NOMO-1 treated with DMSO at 0.1 percent for 48 hours (cell line): ENCODE measurements at regions not wholly inside any gene's neighbourhood (a gene's known extent, or its start where the extent isn't known, plus 50 kb on each side); places are given as distances from the start of the nearest gene placed in this dataset.
A peak's percentile ranks its signal among the peaks of the same experiment; 100 is the strongest.

Experiments used
- DNase-seq: peaks from one replicate; lab custom pipeline; 2025; ENCODE audit not compliant: unreplicated experiment; lab: John Stamatoyannopoulos, UW

- DNase-seq, result no peak
Measured at GRCh38 chr10:88023676-88024075, 160.3 kb downstream of the PTEN start.

DNA sequence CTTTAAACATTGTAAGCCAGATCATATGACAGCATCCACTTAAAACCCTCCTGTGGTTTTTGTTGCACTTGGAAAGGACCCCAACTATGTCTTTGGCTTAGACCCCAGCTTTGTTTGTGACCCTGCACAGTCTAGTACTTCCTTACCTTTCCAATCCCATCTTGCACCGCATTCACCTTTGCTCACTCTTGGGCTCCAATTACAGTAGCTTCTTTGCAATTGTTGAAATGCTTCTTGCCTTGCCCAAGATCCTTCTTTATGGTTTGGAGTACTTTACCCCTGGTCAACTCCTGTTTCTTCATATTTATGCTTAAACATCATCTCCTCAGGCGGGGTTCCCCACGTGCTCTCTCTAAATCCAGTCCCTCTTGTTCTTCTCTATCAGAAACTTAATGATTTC lies 162.6 kb downstream of the PTEN start:
- no peak for DNase-seq

DNA sequence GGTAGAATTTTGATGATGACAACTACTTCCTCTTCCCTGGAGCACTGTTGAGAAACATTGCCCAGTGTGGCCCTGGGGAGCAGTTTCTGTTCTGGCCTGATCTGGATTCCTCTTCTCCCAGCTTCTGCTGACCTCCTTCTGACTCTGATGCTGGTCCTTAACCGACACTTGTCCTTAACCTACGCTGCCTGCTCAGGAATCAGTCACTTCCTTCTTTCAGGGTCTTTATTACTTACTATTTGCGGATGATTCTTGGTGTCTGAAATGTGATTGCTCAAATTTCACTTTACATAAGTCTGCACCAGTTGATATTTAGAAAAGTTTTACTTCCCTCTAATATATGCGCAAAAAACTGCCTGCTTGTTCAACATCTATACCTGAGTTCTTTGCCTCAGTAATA lies 164.1 kb downstream of the PTEN start:
- DNase-seq, result peak; percentile 99

GRCh38 chr10:88028072-88028471 lies 164.6 kb downstream of the PTEN start:
- DNase-seq, result peak; percentile 49

DNA sequence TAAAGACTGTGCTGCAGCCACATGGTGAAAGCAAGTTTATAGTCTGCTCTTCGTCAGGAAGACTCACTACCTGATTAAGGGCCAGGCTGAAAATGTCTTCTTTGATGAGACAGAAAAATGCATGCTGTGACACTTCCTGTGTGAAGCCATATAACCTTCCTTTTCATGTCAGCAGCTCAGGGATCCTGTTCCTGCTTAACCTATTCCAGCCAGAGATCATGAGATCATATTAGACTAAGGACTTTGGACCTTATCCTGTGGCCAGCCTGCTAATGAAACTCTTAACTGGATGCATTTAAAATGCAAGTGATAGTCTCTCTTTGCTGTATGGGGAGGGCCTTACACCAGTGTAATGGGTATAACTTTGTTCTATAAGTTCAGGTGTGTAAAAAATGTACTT lies 165.2 kb downstream of the PTEN start:
- no peak for DNase-seq

GRCh38 chr10:88032566-88032965 lies 169.1 kb downstream of the PTEN start:
- no peak for DNase-seq

DNA sequence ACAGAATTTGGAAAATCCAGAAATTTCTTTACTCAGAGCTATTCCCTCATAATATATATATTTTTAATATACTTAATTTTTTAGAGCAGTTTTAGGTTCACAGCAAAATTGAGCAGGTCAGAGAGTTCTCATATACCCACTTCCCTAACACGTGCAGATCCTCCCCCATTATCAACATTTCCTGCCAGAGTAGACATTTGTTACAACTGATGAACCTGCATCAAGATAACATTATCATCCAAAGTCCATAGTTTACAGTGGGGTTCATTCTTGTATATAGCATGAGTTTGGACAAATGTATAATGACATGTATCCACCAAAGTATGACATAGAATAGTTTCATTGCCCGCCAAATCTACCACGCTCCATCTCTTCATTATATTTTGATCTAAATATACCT lies 170.0 kb downstream of the PTEN start:
- no peak for DNase-seq

- no peak for DNase-seq
Measured at GRCh38 chr10:88033793-88034192, 170.4 kb downstream of the PTEN start.

DNA sequence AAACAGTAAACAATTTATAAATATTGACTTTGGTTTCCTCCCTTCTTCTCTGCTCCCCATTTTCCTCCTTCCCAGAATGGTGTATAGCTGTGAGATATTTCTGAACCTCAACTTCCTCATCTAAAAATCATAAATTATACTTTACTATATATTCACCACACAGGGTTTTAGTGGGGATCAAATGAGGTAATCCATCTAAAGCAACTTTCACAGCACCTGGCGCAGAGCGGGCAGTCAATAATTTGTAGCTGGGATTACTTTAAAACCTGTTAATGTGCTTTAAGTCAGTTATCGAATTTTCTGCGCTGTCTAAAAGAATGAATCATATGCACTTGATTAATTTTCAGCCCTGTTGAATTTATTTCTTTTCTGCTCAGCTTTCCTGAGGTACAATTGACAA lies 172.7 kb downstream of the PTEN start:
- DNase-seq, result peak; percentile 48

- no peak for DNase-seq
Measured at GRCh38 chr10:88037623-88038022, 174.2 kb downstream of the PTEN start.

- no peak for DNase-seq
Measured at GRCh38 chr10:88038268-88038667, 174.8 kb downstream of the PTEN start.

DNA sequence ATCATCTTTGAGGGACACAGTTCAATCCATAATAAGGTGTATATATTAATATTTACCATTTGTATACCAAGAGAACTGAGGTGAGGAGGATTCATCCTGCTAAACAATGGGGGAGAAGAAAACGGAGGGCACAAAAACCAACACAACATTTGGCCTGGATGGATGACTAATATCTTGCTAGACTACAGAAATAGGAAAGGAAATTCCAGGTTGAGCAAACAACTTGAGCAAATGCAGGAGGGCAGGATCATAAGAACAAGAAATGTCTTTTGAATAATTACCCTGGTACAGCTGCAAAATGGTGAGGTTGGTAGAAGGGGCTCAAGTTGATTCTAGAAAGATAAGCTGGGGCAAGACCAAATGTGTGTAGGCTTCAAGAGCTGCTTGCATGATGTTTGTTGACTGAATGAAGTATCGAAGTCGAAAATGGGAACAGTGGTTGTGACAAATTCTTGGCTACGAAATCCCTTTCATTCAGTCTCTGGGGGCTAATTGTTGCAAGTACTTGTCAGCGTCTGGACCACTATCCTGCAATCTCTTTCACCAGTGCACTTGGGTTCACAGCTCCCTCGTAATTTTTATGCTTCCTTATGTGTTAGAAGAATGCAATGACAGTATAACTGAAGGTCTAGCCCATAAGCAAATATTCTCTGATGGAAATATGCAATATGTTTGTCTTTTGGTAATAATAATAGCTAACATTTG lies 176.2 kb downstream of the PTEN start:
- DNase-seq, result no peak

DNA sequence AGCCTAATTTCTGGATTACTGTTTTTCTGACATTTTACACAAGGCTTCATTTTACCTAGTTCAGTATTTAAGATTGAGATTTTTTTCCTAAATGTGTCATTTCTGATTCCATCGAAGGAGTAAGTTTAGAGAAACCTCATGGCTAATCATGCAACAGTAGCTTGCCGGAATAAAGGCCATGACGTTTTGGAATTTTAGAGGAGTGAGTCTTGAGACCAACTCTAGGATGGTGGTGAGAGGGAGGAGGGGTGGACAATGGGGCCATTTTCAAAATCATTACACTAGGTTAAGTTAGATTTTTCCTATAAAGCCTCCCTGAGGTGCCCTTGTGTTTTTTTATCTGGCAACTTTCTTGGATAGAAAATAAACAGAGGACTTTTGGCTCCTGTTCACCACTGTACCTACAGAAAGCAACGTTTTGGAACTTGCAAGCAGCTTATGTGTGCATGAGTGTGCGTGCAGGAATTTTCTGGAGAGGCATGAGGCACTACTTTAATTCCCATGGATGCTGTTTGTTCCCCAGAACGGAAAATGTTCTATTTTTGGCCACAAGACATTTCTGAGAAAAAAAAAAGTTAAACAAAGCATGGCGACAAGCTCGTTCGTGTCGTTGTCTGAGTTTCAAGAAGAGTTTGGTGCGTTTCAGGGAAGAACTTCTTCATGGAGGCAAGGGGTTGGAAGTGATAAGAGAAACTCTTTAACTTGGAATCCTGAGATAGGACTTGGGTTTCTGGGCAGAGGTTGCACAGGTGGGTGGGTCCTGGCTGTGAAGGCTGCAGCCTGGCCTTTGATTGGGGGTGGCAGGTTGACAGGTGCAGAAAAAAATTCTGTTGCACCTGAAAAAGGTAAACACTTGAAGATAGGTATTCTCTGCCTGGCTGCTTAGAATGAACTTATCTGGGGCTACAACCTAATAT lies 178.1 kb downstream of the PTEN start:
- no peak for DNase-seq

- DNase-seq, result peak; percentile 87
Measured at GRCh38 chr10:88042160-88043100, 179.0 kb downstream of the PTEN start.

DNA sequence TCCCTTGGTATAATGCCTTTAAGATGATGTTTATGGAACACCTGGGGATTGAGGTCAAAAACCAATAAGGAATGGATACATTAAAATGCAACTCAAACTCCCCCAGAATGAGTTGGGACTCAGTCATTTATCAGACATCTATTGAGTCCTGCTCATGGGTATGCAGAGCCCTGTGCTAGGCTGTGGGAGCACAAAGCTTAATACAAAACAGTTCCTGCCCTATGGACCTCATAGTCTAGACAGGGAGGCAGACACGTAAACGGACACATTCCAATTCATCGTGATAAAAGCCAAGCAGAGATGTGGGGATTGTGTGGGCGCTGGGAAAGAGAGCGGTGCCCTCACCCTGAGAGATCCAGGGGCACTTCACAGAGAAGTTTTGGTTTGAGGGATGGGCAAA lies 181.7 kb downstream of the PTEN start:
- DNase-seq, result no peak

DNA sequence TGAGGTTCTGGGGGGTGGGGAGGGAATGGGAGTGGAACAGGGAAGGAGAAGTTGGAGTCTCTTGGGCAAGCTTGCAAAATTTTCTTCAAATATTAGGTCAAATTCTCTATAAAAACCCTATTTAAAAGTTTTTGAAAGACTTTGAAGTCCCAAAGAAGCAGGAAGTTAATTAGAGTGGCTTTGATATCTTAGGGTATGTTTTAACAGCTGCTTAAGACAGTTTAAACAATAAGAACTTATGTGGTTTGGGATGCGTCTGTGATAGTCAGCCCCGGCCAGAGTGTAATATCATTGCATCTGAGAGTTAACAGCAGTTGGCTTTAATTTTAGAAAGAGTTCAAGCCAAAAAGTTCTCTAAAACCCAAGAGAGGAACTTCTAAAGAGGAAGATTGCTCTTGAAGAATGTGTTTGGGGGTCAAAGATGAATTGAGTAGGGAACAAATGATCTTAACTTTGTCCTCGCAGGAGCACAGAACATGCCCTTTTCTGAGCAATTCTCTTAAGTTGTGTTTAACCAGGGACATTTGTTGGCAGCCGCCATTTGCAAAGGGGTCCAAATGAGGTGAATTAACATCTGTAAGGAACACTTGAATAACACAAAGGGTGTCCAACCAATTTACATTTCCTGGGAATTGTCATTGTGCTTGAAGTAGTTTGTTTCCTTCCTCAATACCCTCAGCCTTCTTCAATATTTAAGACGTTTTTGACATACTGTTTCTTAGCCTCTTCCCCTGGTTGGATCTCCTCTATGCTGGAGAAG lies 182.4 kb downstream of the PTEN start:
- DNase-seq, result peak; percentile 81

GRCh38 chr10:88047579-88047978 lies 184.2 kb downstream of the PTEN start:
- DNase-seq, result no peak

GRCh38 chr10:88048312-88048711 lies 184.9 kb downstream of the PTEN start:
- no peak for DNase-seq

DNA sequence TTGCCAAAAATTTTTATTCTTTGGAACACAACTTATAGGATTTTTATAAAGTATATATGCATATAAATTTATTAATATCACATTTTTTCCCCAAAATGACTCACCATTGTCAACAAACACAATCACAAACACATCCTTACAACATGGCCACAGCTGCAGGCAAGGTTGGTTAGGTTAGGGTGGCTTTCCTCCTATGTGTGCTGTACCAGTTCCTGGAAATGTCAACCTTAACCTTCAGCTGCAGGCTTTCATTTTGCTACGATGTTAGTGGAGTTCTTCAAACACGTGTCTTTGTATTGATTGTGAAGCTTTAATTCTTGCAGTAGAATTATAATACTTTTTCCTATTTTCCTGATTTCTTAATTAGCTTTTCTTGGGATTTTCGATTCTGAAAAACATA lies 185.8 kb downstream of the PTEN start:
- DNase-seq, result no peak

GRCh38 chr10:88057720-88058119 lies 194.3 kb downstream of the PTEN start:
- DNase-seq, result no peak

GRCh38 chr10:88058750-88059149 lies 195.3 kb downstream of the PTEN start:
- no peak for DNase-seq
